BE2C (cell line): ENCODE measurements at regions not wholly inside any gene's neighbourhood (a gene's known extent, or its start where the extent isn't known, plus 50 kb on each side); places are given as distances from the start of the nearest gene placed in this dataset.

Experiments
- DNase-seq: peaks from one replicate; pipeline ENCODE4 v3.0.0-alpha.2; 2020
- H3K27me3 ChIP-seq: fragments of 250-450 bp; sonication (Bioruptor Pico); 2 replicates; pipeline ENCODE4 v1.5.1; 2020; ENCODE audit warnings: mild to moderate bottlenecking
- H3K36me3 ChIP-seq: fragments of 250-450 bp; sonication (Bioruptor Pico); 2 replicates; pipeline ENCODE4 v1.5.1; 2020; ENCODE audit warnings: mild to moderate bottlenecking
- H3K4me1 ChIP-seq: fragments of 250-450 bp; sonication (Bioruptor Pico); 2 replicates; pipeline ENCODE4 v1.5.1; 2020
- H3K4me3 ChIP-seq: 2 replicates; pipeline ENCODE4 v1.5.1; 2011; ENCODE audit warnings: low read depth, low read length
- H3K9me3 ChIP-seq: fragments of 250-450 bp; sonication (Bioruptor Pico); 2 replicates; pipeline ENCODE4 v1.5.1; 2020
- CTCF ChIP-seq: IDR thresholded peaks from 2 replicates; pipeline ENCODE4 v1.5.1; 2012; ENCODE audit warnings: mild to moderate bottlenecking, low read depth, low read length

GRCh38 chr6:11332463-11332862, 100.0 kb upstream of the NEDD9 start:
- no peak for TF ChIP-seq CTCF
- no peak for DNase-seq

GRCh38 chr6:11331111-11331510, 98.6 kb upstream of the NEDD9 start:
- TF ChIP-seq CTCF: no peak
- DNase-seq: no peak
- Histone ChIP-seq H3K9me3 (no peaks in the 10 kb centered on the region), H3K4me1 (no peaks in the 10 kb centered on the region), H3K27me3 (no peaks in the 10 kb centered on the region), H3K36me3 (no peaks in the 10 kb centered on the region), H3K4me3 (no peak overlapping the region)

More at GRCh38 chr6:11332463-11332862, 100.0 kb upstream of the NEDD9 start:
- H3K27me3 ChIP-seq: no peaks in the 10 kb centered on the region
- no peak overlapping the region for H3K4me3 ChIP-seq
- H3K9me3 ChIP-seq: no peaks in the 10 kb centered on the region
- no peaks in the 10 kb centered on the region for H3K4me1 ChIP-seq
- no peaks in the 10 kb centered on the region for H3K36me3 ChIP-seq

GRCh38 chr6:11330413-11330760, 97.9 kb upstream of the NEDD9 start:
- TF ChIP-seq CTCF: no peak
- no peaks in the 10 kb centered on the region for H3K36me3 ChIP-seq
- no peak overlapping the region for H3K4me3 ChIP-seq
- DNase-seq: no peak
- no peaks in the 10 kb centered on the region for H3K9me3 ChIP-seq
- H3K27me3 ChIP-seq: no peaks in the 10 kb centered on the region
- H3K4me1 ChIP-seq: no peaks in the 10 kb centered on the region

GRCh38 chr6:11329726-11330412, 97.4 kb upstream of the NEDD9 start:
- no peaks in the 10 kb centered on the region for H3K27me3 ChIP-seq
- no peaks in the 10 kb centered on the region for H3K4me1 ChIP-seq
- H3K36me3 ChIP-seq: no peaks in the 10 kb centered on the region
- DNase-seq: no peak
- H3K9me3 ChIP-seq: no peaks in the 10 kb centered on the region
- H3K4me3 ChIP-seq: no peak overlapping the region
- no peak for TF ChIP-seq CTCF

GRCh38 chr6:11328613-11329247, 96.3 kb upstream of the NEDD9 start:
- no peak for DNase-seq
- no peak for TF ChIP-seq CTCF
- no peaks in the 10 kb centered on the region for H3K9me3 ChIP-seq
- H3K4me3 ChIP-seq: no peak overlapping the region
- H3K36me3 ChIP-seq: no peaks in the 10 kb centered on the region
- no peaks in the 10 kb centered on the region for H3K4me1 ChIP-seq
- H3K27me3 ChIP-seq: no peaks in the 10 kb centered on the region

GRCh38 chr6:11327961-11328360, 95.5 kb upstream of the NEDD9 start:
- Histone ChIP-seq H3K27me3 (no peaks in the 10 kb centered on the region), H3K36me3 (no peaks in the 10 kb centered on the region), H3K4me1 (no peaks in the 10 kb centered on the region), H3K4me3 (no peak overlapping the region), H3K9me3 (no peaks in the 10 kb centered on the region)
- TF ChIP-seq CTCF: no peak
- DNase-seq: no peak
